ENCODE measurements at regions not wholly inside any gene's neighbourhood (a gene's known extent, or its start where the extent isn't known, plus 50 kb on each side); places are given as distances from the start of the nearest gene placed in this dataset.
"Not testable (repeated sequence)": the region's sequence is repeated elsewhere in the genome, so short reads cannot be mapped to it uniquely, and the experiment has no call there.

DNA sequence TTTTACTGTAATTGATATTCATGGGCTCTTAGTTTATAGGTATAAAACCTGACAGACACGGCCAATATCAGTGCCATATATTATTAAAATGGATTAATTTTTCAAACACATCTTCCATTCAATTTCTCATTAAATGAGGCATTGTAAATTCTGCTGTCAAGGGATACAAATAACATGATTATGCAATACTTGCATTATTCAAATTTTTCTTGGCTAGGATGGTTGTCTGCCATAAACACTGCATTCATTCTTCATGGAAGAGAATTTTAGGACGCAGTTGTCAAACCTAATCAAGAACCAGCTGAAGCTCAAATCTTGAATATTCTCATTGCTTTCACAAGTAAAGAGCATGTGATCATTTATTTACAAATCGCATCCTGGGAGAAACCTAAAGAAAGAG, 255.6 kb downstream of the RDH14 start:
- no peak for DNase-seq

GRCh38 chr2:18301421-18302139, 258.9 kb downstream of the RDH14 start:
- no peak for DNase-seq

DNA sequence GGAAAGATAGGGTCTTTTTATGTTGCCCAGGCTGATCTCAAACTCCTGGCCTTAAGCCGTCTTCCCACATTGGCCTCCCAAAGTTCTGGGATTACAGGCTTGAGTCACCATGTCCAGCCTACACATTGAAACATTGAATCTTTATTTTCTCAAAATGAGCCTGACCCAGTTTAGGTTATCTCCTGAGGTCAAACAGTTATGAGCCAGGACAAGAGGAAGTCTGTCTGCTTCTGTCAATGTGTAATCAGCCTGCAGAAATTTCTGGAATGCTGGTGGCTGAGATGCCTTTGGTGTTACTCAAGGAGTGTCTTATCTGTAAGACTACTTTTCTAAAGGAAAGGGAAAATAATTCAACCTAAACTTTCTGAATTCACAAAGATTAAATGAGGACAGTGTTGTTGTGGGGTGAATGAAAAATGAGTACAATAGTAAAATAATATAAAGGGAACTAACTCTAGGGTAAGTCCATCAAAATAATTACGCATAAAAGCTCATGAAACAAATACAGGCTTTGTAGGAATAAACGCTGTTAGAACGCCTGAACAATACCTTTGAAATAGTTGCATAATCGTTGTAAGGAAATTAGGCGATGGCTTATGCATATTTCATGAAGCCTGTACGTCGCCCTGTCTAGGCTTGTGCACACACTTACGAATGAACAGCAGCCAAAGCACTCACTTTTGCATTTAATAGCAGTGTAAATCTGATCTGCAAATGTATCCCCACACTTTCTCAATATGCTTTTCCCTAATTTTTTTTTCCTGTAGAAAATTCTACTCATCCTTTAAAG, 260.8 kb downstream of the RDH14 start:
- no peak for DNase-seq

DNA sequence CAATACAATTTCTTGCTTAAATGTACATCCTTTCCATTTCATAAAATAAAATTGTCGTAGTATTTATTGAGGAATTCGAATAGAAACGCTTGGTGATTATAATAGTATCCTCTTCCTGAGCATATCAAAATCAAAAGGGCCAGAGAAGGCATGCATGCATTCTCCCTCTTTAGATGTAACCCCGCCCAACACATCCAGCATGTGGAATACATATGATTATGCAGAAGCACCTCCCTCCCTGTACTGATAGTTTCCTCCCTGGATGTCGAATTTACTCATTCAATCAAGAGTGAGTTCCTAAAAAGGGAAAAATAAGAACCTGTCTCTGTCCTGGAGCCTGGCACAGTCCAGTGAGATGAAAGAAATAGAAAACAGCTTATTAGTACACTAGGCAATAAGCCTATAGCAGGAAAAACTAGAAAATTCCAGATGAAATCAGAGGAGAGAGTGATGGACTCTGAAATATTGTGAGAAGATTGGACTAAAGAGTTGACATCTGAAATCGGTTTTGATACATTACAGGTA, 262.9 kb downstream of the RDH14 start:
- DNase-seq, result no peak

GRCh38 chr2:18290386-18290785, 270.1 kb downstream of the RDH14 start:
- DNase-seq, result no peak

- no peak for DNase-seq
Measured at GRCh38 chr2:18286897-18287296, 273.6 kb downstream of the RDH14 start.

- DNase-seq, result no peak
Measured at GRCh38 chr2:18284331-18284730, 276.1 kb downstream of the RDH14 start.

GRCh38 chr2:18282026-18282425, 278.4 kb downstream of the RDH14 start:
- DNase-seq, result no peak

GRCh38 chr2:18276583-18277075, 283.8 kb downstream of the RDH14 start:
- DNase-seq, result no peak

DNA sequence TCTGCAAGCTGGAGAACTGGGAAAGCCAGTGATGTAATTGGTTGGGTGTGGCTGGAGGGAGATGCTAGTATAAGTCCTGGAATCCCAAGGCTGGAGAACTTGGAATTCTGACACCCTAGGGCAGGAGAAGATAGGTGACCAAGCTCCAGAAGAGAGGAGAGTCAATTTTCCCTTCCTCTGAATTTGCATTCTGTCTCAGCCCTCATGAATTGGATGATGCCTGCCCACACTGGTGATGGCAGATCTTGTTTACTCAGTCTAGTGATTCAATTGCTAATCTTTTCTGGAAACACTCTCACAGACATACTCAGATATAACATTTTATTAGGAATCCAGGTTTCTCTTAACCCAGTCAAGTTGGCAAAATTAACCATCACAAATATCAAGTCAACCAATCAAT, 287.2 kb downstream of the RDH14 start:
- DNase-seq, result no peak

GRCh38 chr2:18272148-18272494, 288.3 kb downstream of the RDH14 start:
- no peak for DNase-seq

- no peak for DNase-seq
Measured at GRCh38 chr2:18271370-18272147, 288.9 kb downstream of the RDH14 start.

- no peak for DNase-seq
Measured at GRCh38 chr2:18268400-18268799, 292.1 kb downstream of the RDH14 start.

DNA sequence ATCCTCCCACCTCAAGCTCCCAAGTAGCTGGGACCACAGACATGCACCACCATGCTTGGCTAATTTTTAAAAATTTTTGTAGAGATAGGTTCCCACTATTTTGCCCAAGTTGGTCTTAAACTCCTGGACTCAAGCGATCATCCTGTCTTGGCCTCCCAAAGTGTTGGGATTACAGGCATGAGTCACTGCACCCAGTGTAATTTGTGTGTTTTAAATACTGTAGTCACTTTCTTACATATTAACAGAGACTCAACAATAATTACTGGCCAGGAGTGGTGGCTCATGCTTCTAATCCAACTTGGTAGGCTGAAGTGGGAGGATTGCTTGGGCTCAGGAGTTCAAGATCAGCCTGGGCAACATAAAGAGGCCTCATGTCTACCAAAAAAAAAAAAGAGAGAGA, 293.0 kb downstream of the RDH14 start:
- no peak for DNase-seq

GRCh38 chr2:18266699-18267098, 293.8 kb downstream of the RDH14 start:
- not testable (repeated sequence) for DNase-seq

DNA sequence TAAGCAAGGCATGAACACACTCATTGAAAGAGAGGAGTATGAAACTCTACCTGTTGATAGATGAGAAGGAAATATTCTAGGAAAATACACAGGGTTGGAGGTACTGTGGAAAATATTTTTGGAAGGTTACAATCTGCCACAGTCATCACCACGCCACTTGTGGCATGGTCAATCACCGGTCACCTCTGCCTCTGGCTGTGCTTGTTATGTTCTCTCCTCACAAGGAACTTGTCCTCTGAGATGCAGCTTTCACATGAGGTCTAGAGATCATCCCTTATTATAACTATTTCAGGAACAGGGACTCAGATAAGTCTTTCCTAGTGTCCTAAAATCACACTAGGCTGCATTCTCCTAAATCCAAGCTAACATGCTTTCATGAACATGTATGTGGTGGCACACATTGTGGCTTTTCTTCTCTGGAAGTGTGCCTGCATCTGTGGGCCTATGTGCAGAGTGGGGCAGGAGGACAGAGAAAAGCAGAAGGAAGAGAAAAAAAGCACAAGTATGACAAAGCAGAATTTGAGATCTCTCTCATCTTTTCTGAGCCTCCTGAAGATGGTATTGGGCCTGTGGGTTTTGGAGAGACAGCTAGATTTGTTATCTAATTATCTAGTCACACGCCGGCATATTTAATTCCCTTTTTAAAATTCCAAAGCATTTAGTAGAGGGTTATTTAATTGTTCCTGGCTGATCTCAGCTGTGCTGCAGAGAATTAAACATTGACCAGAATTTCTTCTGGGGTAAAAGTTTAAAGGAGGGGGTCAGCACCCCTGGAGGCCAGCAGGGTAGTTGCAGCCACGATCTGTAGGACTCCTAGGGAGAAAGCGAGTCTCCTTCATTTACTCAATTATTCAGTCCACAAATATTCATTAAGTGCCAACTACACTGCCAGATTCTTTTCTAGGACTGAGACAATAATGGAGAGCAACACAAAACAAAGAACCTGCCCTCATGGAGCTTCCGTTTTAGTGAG, 294.6 kb downstream of the RDH14 start:
- DNase-seq, result no peak

- DNase-seq, result no peak
Measured at GRCh38 chr2:18262601-18263000, 297.9 kb downstream of the RDH14 start.

DNA sequence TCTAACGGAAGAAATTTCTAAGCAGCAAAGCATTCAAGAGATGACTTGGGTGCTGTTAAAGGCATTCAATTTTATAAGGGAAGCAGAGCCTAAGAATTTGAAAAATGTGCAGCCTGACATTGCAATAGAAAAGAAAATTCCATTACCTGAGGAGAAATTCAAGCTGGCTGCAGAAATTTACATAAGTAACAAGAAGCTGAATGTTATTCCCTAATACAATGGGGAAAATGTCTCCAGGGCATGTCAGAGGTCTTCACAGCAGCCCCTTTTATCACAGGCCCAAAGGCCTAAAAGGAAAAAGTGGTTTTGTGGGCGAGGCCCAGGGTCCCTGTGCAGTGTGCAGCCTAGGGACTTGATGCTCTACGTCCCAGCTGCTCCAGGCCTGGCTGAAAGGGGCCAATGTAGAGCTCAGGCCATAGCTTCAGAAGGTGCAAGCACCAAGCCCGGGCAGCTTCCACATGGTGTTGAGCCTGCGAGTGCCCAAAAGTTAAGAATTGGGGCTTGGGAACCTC, 306.7 kb downstream of the RDH14 start:
- DNase-seq, result no peak

DNA sequence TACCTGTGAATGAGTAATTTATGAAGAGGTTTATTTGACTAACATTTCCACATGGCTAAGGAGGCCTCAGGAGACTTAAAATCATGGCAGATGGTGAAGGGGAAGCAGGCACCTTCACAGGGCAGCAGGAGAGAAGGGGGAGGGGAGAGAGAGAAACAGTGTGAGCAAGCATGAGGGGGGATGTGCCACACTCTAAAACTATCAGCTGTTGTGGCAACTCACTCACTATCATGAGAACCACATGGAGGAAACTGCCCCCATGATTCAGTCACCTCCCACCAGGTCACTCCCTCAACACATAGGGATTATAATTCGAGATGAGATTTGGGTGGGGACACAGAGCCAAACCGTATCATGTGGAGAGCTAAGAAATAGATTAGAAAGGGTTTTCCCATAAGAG, 309.0 kb downstream of the RDH14 start:
- DNase-seq, result no peak

DNA sequence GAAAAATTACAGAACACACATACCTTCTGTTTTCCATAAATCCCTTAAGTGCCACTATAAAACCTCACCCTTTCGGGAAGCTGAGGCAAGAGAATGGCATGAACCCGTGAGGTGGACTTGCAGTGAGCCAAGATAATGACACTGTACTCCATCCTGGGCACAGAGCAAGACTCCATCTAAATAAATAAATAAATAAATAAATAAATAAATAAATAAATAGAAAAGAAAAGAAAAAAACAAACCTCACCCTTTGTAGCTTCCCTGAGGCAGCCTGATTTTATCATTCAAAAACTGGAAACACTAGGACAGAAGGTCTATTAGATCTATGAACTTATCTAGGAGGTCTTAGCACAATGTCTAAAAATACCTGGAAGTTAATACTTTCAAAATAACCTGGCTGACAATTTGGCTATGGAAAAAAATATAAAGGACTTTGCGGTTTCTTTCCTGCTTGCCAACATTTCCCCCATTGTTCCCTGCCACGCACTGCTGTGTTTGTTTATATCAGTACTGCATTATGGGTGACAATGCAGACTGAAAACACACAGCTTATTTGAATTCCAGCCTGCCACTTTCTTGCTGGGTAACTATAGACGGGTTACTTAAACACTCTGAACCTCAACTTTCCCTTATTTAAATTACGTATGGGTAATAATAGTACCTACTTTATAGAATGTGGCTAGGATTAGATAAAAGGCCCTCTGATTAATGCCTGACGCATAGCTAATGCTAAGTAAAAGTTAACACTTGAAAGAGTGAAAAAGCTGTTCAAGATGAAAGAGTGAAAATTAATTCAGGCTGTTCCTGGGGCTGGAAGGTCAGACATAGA, 313.0 kb downstream of the RDH14 start:
- no peak for DNase-seq

DNA sequence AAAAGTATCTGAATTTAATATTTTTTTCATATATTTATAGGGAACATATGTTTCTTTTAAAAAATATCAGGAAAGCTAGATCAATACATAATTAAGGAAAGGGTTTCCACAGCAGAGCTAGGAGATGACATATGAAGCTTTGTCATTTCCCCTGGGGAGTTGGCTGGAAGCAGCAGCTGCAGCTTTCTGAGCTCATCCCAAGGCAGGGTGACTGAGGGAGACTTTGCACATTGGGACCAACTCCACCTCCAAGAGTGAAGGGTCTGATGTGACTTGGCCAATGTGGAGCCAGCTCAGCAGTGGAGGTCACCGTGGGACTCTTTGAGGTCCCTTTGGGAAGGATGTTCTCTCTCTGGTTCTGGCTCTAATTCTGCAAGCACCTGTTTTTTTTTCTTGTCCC, 315.1 kb downstream of the RDH14 start:
- no peak for DNase-seq
